Naive thymus-derived CD8-positive, alpha-beta T cell (primary cell): ENCODE measurements at regions not wholly inside any gene's neighbourhood (a gene's known extent, or its start where the extent isn't known, plus 50 kb on each side); places are given as distances from the start of the nearest gene placed in this dataset.
"Not testable (repeated sequence)": the region's sequence is repeated elsewhere in the genome, so short reads cannot be mapped to it uniquely, and the experiment has no call there.

Source experiments
- ATAC-seq, 2 donors: fragments of 150-1000 bp; cut with Tn5 transposase in 1 of 2; sonication (Bioruptor Pico), chemical (Tn5 transposase) in 1 of 2; 1 replicate in 1 of 2; 2 replicates in 1 of 2; pipeline ENCODE4 v1.10.0; 2021; ENCODE audit warnings: mild to moderate bottlenecking in 2 of 2, moderate library complexity in 2 of 2
- POLR2A ChIA-PET: fragments of 350-600 bp; sonication (Branson Sonifier 250); formaldehyde crosslinking; loops from one replicate; lab custom pipeline; 2021; ENCODE audit warnings: antibody characterized with exemption; lab: Charles Lee
- DNase-seq, 10 donors: peaks; one replicate each; pipeline versions ENCODE4 v3.0.0 to v3.0.0-alpha.2; 2020 to 2022
- H3K27ac Mint-ChIP-seq, 10 donors: one replicate each; pipeline ENCODE4 v1.8.0; 2020 to 2022; ENCODE audit warnings: mild to moderate bottlenecking in 10 of 10, mixed read lengths in 10 of 10, moderate library complexity in 4 of 10, inconsistent platforms in 1 of 10
- H3K27me3 Mint-ChIP-seq, 5 donors: one replicate each; pipeline ENCODE4 v1.8.0; 2021 to 2022; ENCODE audit warnings: mixed read lengths in 5 of 5
- H3K36me3 Mint-ChIP-seq, 3 donors: one replicate each; pipeline ENCODE4 v1.8.0; 2020 to 2022; ENCODE audit warnings: mixed read lengths in 3 of 3, mild to moderate bottlenecking in 2 of 3, inconsistent platforms in 1 of 3
- H3K4me1 Mint-ChIP-seq, 4 donors: one replicate each; pipeline ENCODE4 v1.8.0; 2021 to 2022; ENCODE audit warnings: mixed read lengths in 4 of 4
- H3K4me3 Mint-ChIP-seq, 10 donors: one replicate each; pipeline ENCODE4 v1.8.0; 2020 to 2022; ENCODE audit warnings: mild to moderate bottlenecking in 10 of 10, mixed read lengths in 10 of 10, moderate library complexity in 6 of 10, inconsistent platforms in 1 of 10
- H3K9me3 Mint-ChIP-seq, 9 donors: one replicate each; pipeline ENCODE4 v1.8.0; 2020 to 2022; ENCODE audit warnings: mixed read lengths in 9 of 9, mild to moderate bottlenecking in 3 of 9, inconsistent platforms in 1 of 9, moderate library complexity in 1 of 9

- POLR2A ChIA-PET, result no interaction called here
- Mint-ChIP-seq H3K36me3 (no peaks in the 10 kb centered on the region), H3K27ac (no peak overlapping the region), H3K27me3 (no peaks in the 10 kb centered on the region), H3K9me3 (peaks cover 7 to 55% (median 13%) of the 10 kb centered on the region in 9 donors), H3K4me3 (no peak overlapping the region), H3K4me1 (no peaks in the 10 kb centered on the region)
- no peak for DNase-seq
- ATAC-seq, result no peak
Observed at GRCh38 chr3:175948041-175948440, 1088.9 kb downstream of the NAALADL2 start.

GRCh38 chr3:175941352-175941751, 1082.2 kb downstream of the NAALADL2 start:
- no peaks in the 10 kb centered on the region for H3K27me3 Mint-ChIP-seq
- no peak for ATAC-seq
- no peak for DNase-seq
- no peak overlapping the region for H3K27ac Mint-ChIP-seq
- H3K4me1 Mint-ChIP-seq, result no peaks in the 10 kb centered on the region
- H3K9me3 Mint-ChIP-seq, result peaks cover 15 to 54% (median 42%) of the 10 kb centered on the region in 9 donors
- peaks cover 0 to 6% (median 0%) of the 10 kb centered on the region in 3 donors for H3K36me3 Mint-ChIP-seq
- POLR2A ChIA-PET, result no interaction called here
- no peak overlapping the region for H3K4me3 Mint-ChIP-seq

- H3K4me1 Mint-ChIP-seq, result no peaks in the 10 kb centered on the region
Observed at GRCh38 chr3:175940881-175941280, 1081.7 kb downstream of the NAALADL2 start.

GRCh38 chr3:175940243-175940642, 1081.1 kb downstream of the NAALADL2 start:
- Mint-ChIP-seq H3K27ac (no peak overlapping the region), H3K9me3 (peaks cover 17 to 49% (median 36%) of the 10 kb centered on the region in 9 donors)
- POLR2A ChIA-PET, result no interaction called here

More at GRCh38 chr3:175940881-175941280, 1081.7 kb downstream of the NAALADL2 start:
- Mint-ChIP-seq H3K9me3 (peaks cover 14 to 49% (median 38%) of the 10 kb centered on the region in 9 donors), H3K4me3 (no peak overlapping the region), H3K36me3 (peaks cover 0 to 6% (median 0%) of the 10 kb centered on the region in 3 donors), H3K27ac (no peak overlapping the region), H3K27me3 (no peaks in the 10 kb centered on the region)
- DNase-seq (no peak), ATAC-seq (no peak)
- POLR2A ChIA-PET, result no interaction called here

GRCh38 chr3:175937367-175937766, 1078.2 kb downstream of the NAALADL2 start:
- H3K9me3 Mint-ChIP-seq, result peaks cover 15 to 55% (median 39%) of the 10 kb centered on the region in 9 donors
- DNase-seq, H3K27me3 Mint-ChIP-seq, H3K36me3 Mint-ChIP-seq, H3K4me3 Mint-ChIP-seq, ATAC-seq, H3K4me1 Mint-ChIP-seq, H3K27ac Mint-ChIP-seq, POLR2A ChIA-PET: not testable (repeated sequence)

More at GRCh38 chr3:175940243-175940642, 1081.1 kb downstream of the NAALADL2 start:
- Mint-ChIP-seq H3K4me3 (no peak overlapping the region), H3K4me1 (no peaks in the 10 kb centered on the region), H3K27me3 (no peaks in the 10 kb centered on the region), H3K36me3 (peaks cover 0 to 6% (median 0%) of the 10 kb centered on the region in 3 donors)
- ATAC-seq, result no peak
- DNase-seq, result no peak

- Mint-ChIP-seq H3K9me3 (peaks cover 2 to 36% (median 19%) of the 10 kb centered on the region in 9 donors), H3K4me1 (no peaks in the 10 kb centered on the region), H3K27ac (no peak overlapping the region), H3K4me3 (no peak overlapping the region), H3K27me3 (no peaks in the 10 kb centered on the region), H3K36me3 (no peaks in the 10 kb centered on the region)
- ATAC-seq, result no peak
- POLR2A ChIA-PET, result no interaction called here
- DNase-seq, result no peak
Observed at GRCh38 chr3:175932586-175932985, 1073.5 kb downstream of the NAALADL2 start.

GRCh38 chr3:175919133-175919532, 1060.0 kb downstream of the NAALADL2 start:
- no peaks in the 10 kb centered on the region for H3K27me3 Mint-ChIP-seq
- peaks cover 0 to 28% (median 8%) of the 10 kb centered on the region in 9 donors for H3K9me3 Mint-ChIP-seq
- no peak overlapping the region for H3K4me3 Mint-ChIP-seq
- peaks cover 0 to 6% (median 0%) of the 10 kb centered on the region in 3 donors for H3K36me3 Mint-ChIP-seq
- ATAC-seq, result no peak
- no peak overlapping the region for H3K27ac Mint-ChIP-seq
- no peaks in the 10 kb centered on the region for H3K4me1 Mint-ChIP-seq
- POLR2A ChIA-PET, result no interaction called here
- DNase-seq, result no peak

- Mint-ChIP-seq H3K9me3 (peaks cover 0 to 21% (median 8%) of the 10 kb centered on the region in 9 donors), H3K27ac (no peak overlapping the region), H3K36me3 (peaks cover 0 to 6% (median 0%) of the 10 kb centered on the region in 3 donors), H3K27me3 (no peaks in the 10 kb centered on the region), H3K4me1 (no peaks in the 10 kb centered on the region), H3K4me3 (no peak overlapping the region)
- no peak for DNase-seq
- POLR2A ChIA-PET, result no interaction called here
- no peak for ATAC-seq
Observed at GRCh38 chr3:175916191-175916934, 1057.2 kb downstream of the NAALADL2 start.

- H3K9me3 Mint-ChIP-seq, result peaks cover 0 to 12% (median 5%) of the 10 kb centered on the region in 9 donors
- H3K4me1 Mint-ChIP-seq, result no peaks in the 10 kb centered on the region
- peaks cover 0 to 1% (median 0%) of the 10 kb centered on the region in 3 donors for H3K36me3 Mint-ChIP-seq
- ATAC-seq (no peak), DNase-seq (no peak)
- POLR2A ChIA-PET, result no interaction called here
- H3K27me3 Mint-ChIP-seq, result no peaks in the 10 kb centered on the region
- H3K27ac Mint-ChIP-seq, result no peak overlapping the region
- H3K4me3 Mint-ChIP-seq, result no peak overlapping the region
Observed at GRCh38 chr3:175914785-175915184, 1055.7 kb downstream of the NAALADL2 start.

GRCh38 chr3:175913286-175913685, 1054.2 kb downstream of the NAALADL2 start:
- Mint-ChIP-seq H3K9me3 (peaks cover 0 to 7% (median 2%) of the 10 kb centered on the region in 9 donors), H3K36me3 (no peaks in the 10 kb centered on the region), H3K27ac (no peak overlapping the region), H3K27me3 (no peaks in the 10 kb centered on the region), H3K4me3 (no peak overlapping the region), H3K4me1 (no peaks in the 10 kb centered on the region)
- POLR2A ChIA-PET, result no interaction called here
- DNase-seq (no peak), ATAC-seq (no peak)

GRCh38 chr3:175911937-175912336, 1052.8 kb downstream of the NAALADL2 start:
- ATAC-seq (no peak), DNase-seq (no peak)
- Mint-ChIP-seq H3K36me3 (no peaks in the 10 kb centered on the region), H3K27me3 (no peaks in the 10 kb centered on the region), H3K27ac (no peak overlapping the region), H3K4me3 (no peak overlapping the region), H3K4me1 (no peaks in the 10 kb centered on the region), H3K9me3 (peaks cover 0 to 7% (median 3%) of the 10 kb centered on the region in 9 donors)
- POLR2A ChIA-PET, result no interaction called here

- ATAC-seq, result no peak
- H3K36me3 Mint-ChIP-seq, result no peaks in the 10 kb centered on the region
- POLR2A ChIA-PET, result no interaction called here
- H3K4me1 Mint-ChIP-seq, result no peaks in the 10 kb centered on the region
- no peak overlapping the region for H3K27ac Mint-ChIP-seq
- peaks cover 3 to 24% (median 9%) of the 10 kb centered on the region in 9 donors for H3K9me3 Mint-ChIP-seq
- no peak overlapping the region for H3K4me3 Mint-ChIP-seq
- no peak for DNase-seq
- H3K27me3 Mint-ChIP-seq, result no peaks in the 10 kb centered on the region
Observed at GRCh38 chr3:175902226-175902625, 1043.1 kb downstream of the NAALADL2 start.

- peaks cover 0 to 12% (median 5%) of the 10 kb centered on the region in 9 donors for H3K9me3 Mint-ChIP-seq
- H3K27me3 Mint-ChIP-seq, result no peaks in the 10 kb centered on the region
- no peak overlapping the region for H3K4me3 Mint-ChIP-seq
- no peaks in the 10 kb centered on the region for H3K36me3 Mint-ChIP-seq
- H3K4me1 Mint-ChIP-seq, result no peaks in the 10 kb centered on the region
- ATAC-seq (no peak), DNase-seq (no peak)
- H3K27ac Mint-ChIP-seq, result no peak overlapping the region
- POLR2A ChIA-PET, result no interaction called here
Observed at GRCh38 chr3:175898194-175898593, 1039.1 kb downstream of the NAALADL2 start.
